ENCODE measurements at regions not wholly inside any gene's neighbourhood (a gene's known extent, or its start where the extent isn't known, plus 50 kb on each side); places are given as distances from the start of the nearest gene placed in this dataset.
"Not testable (repeated sequence)": the region's sequence is repeated elsewhere in the genome, so short reads cannot be mapped to it uniquely, and the experiment has no call there.

DNA sequence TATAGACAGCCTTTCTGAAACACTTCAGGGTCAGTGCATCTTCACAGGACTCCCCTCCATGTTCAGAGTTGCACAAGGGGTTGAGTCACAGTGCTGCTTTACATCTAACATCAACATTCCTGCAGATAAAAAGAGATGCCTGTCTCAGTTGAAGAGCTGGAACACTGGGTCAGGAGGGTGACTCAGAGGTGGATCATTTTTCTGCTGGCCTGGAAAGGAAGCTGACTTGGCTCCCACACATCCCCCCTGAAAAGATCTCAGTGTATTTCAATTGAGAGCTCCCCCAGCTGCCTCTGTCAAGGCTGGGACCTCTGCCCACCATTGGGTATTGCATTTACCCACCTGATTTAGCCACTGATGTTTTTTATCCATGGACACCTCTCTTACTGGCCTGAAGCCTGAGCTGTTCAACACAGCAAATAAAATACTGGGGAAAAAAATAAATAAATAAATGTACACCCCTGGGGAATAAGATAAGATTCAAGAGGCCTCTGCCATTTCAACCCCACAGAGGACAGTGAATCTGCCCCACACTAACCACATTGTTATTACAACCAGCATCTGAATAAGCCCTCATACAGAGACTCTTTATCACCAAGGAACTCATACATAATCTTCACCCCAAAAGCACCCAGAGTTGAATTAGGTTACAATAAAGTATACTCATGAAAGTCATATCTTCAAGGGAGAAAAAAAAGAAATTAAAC is 716.4 kb downstream of the SEMA5A start:
- DNase-seq (ENCODE audit: insufficient read length, low spot score) (no peak), FAIRE-seq (no peak)
- TF ChIP-seq CTCF (IDR thresholded peaks at IDR 0.05; ENCODE audit: insufficient read depth, missing control alignments) = no peak

DNA sequence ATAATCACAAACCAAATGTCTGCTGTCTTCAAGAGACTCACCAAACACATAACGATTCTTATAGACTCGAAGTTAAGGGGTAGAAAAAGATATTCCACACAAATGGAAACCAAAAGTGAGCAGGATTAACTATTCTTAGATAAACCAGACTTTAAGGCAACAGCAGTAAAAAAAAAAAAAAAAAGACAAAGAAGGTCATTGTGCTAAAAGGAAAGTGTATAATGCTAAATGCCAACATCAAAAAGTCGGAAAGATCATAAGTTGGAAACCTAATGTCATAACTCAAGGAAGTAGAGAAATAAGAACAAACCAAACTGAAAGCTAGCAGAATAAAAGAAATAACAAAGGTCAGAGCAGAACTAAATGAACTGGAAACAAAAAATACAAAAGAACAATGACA is 714.6 kb downstream of the SEMA5A start:
- FAIRE-seq = no peak
- DNase-seq (ENCODE audit: insufficient read length, low spot score) = no peak
- no peak for TF ChIP-seq CTCF (IDR thresholded peaks at IDR 0.05; ENCODE audit: insufficient read depth, missing control alignments)

GRCh38 chr5:8831854-8832253 is 714.0 kb downstream of the SEMA5A start:
- no peak for TF ChIP-seq CTCF (IDR thresholded peaks at IDR 0.05; ENCODE audit: insufficient read depth, missing control alignments)
- FAIRE-seq (no peak), DNase-seq (ENCODE audit: insufficient read length, low spot score) (no peak)

- TF ChIP-seq CTCF (IDR thresholded peaks at IDR 0.05; ENCODE audit: insufficient read depth, missing control alignments) = no peak
- FAIRE-seq (no peak), DNase-seq (ENCODE audit: insufficient read length, low spot score) (no peak)
These were observed 706.4 kb downstream of the SEMA5A start for GRCh38 chr5:8839361-8840055.

- no peak for FAIRE-seq
- no peak for TF ChIP-seq CTCF (IDR thresholded peaks at IDR 0.05; ENCODE audit: insufficient read depth, missing control alignments)
These were observed 705.6 kb downstream of the SEMA5A start for GRCh38 chr5:8840237-8840636.

DNA sequence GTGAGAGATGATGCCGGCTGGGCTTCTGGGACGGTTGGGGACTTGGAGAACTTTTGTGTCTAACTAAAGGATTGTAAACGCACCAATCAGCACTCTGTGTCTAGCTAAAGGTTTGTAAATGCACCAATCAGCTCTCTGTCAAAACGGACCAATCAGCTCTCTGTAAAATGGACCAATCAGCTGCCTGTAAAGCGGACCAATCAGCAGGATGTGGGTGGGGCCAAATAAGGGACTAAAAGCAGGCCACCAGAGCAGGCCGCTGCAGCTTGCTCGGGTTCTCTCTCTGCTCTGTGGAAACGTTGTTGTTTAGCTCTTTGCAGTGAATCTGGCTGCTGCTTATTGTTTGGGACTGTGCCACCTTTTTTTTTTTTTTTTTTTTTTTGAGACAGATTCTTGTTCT is 705.1 kb downstream of the SEMA5A start:
- DNase-seq (ENCODE audit: insufficient read length, low spot score); FAIRE-seq: not testable (repeated sequence)

More at GRCh38 chr5:8840237-8840636, 705.6 kb downstream of the SEMA5A start:
- DNase-seq (ENCODE audit: insufficient read length, low spot score) = no peak

DNA sequence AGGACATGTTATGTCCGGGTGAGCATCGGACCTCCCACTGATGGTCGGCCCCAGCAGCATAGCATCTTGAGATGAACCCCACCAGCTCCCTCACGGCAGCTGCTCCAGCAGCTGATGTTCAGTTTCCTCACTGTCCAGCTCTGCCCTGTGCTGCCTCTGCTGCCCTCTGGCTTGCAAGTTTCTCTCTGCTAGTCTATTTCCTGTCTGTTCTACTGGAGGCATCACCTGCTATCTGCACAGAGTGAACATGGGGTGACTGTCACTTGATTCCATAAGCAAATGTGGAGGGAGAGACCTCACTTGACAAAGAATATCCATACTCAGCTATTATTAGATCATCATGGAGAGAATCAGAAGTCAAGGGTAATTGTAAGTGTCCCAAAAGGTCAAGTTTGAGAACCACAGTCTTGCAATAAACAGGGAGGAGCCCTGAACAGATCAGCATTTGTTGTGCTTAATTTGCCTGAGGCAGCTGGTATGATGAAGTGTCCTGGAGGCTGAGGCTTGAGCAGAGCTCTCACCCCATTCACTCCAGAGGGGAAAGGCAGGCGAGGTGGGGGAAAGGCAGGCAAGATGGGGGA is 702.8 kb downstream of the SEMA5A start:
- DNase-seq (ENCODE audit: insufficient read length, low spot score) (no peak), FAIRE-seq (no peak)
- TF ChIP-seq CTCF (IDR thresholded peaks at IDR 0.05; ENCODE audit: insufficient read depth, missing control alignments) = no peak

Data from D721Med (cell line).